Prostate gland (tissue), 2 donors: ENCODE measurements at regions not wholly inside any gene's neighbourhood (a gene's known extent, or its start where the extent isn't known, plus 50 kb on each side); places are given as distances from the start of the nearest gene placed in this dataset.

Experiments
- DNase-seq: peaks from one replicate; pipeline ENCODE4 v3.0.0-alpha.2; 2019; ENCODE audit warnings: low spot score
- H3K27ac ChIP-seq, 2 donors: fragments of 200-600 bp; sonication (generic); 2 replicates each; pipeline ENCODE4 v1.5.1; 2017 to 2019
- H3K27me3 ChIP-seq: fragments of 200-600 bp; sonication (generic); replicated peaks from 2 replicates; pipeline ENCODE4 v1.5.1; 2019; ENCODE audit not compliant: insufficient read depth
- H3K36me3 ChIP-seq, 2 donors: fragments of 200-600 bp; sonication (generic); 1 replicate in 1 of 2; 2 replicates in 1 of 2; pipeline versions ENCODE4 v1.5.1 to v1.8.1; 2017 to 2019
- H3K4me1 ChIP-seq: fragments of 200-600 bp; sonication (generic); replicated peaks from 2 replicates; pipeline ENCODE4 v1.5.1; 2019
- H3K4me3 ChIP-seq, 2 donors: fragments of 200-600 bp; sonication (generic); 2 replicates each; pipeline ENCODE4 v1.5.1; 2017 to 2019
- H3K9me3 ChIP-seq: fragments of 200-600 bp; sonication (generic); 2 replicates; pipeline ENCODE4 v1.5.1; 2017
- CTCF ChIP-seq, 4 experiments: fragments of 200-600 bp in 2 of 4; fragments of 450-650 bp in 2 of 4; sonication (generic) in 2 of 4; IDR thresholded peaks; 1 replicate in 3 of 4; 2 replicates in 1 of 4; pipeline ENCODE4 v1.5.1; 2016 to 2019; ENCODE audit warnings: antibody characterized with exemption in 4 of 4, mild to moderate bottlenecking in 2 of 4, moderate library complexity in 2 of 4
- POLR2A ChIP-seq: fragments of 450-650 bp; IDR thresholded peaks from one replicate; pipeline ENCODE4 v1.6.1; 2016; ENCODE audit warnings: antibody characterized with exemption, mild to moderate bottlenecking
- POLR2AphosphoS5 ChIP-seq: sonication (generic); formaldehyde crosslinking; IDR thresholded peaks from one replicate; pipeline ENCODE4 v1.6.1; 2017; ENCODE audit warnings: antibody characterized with exemption
- WGBS: methylation state at CpG from one replicate; pipeline ENCODE4 v1.1.5; 2018; 5-methylcytosine and 5-hydroxymethylcytosine counted together
- intact Hi-C: fragments of 100-400 bp; cut with DNase I; formaldehyde crosslinking; loops from one replicate; pipeline ENCODE4 v1.14.2; 2022

GRCh38 chr4:71978210-71978835 is 53.5 kb upstream of the NPFFR2 start:
- TF ChIP-seq POLR2A, result no peak
- no peak for TF ChIP-seq POLR2AphosphoS5
- TF ChIP-seq CTCF (IDR thresholded peaks at IDR 0.05), result no peak
- Histone ChIP-seq H3K27me3 (no peaks in the 10 kb centered on the region), H3K4me1 (no peaks in the 10 kb centered on the region), H3K27ac (no peak overlapping the region), H3K4me3 (no peak overlapping the region), H3K36me3 (no peaks in the 10 kb centered on the region), H3K9me3 (no peaks in the 10 kb centered on the region)
- WGBS, result 85% methylated on average over 1 of the region's 1 CpG
- no peak for DNase-seq
- intact Hi-C loops, result no loop called here

GRCh38 chr4:71980976-71981375 is 50.8 kb upstream of the NPFFR2 start:
- Histone ChIP-seq H3K27me3 (no peaks in the 10 kb centered on the region), H3K36me3 (no peaks in the 10 kb centered on the region), H3K4me1 (no peaks in the 10 kb centered on the region), H3K9me3 (no peaks in the 10 kb centered on the region), H3K27ac (no peak overlapping the region), H3K4me3 (no peak overlapping the region)
- 84% methylated on average over 2 of the region's 2 CpGs for WGBS
- DNase-seq, result no peak
- intact Hi-C loops, result no loop called here
- no peak for TF ChIP-seq POLR2AphosphoS5
- TF ChIP-seq POLR2A, result no peak
- no peak for TF ChIP-seq CTCF (IDR thresholded peaks at IDR 0.05)
